ENCODE measurements at regions not wholly inside any gene's neighbourhood (a gene's known extent, or its start where the extent isn't known, plus 50 kb on each side); places are given as distances from the start of the nearest gene placed in this dataset.

DNA sequence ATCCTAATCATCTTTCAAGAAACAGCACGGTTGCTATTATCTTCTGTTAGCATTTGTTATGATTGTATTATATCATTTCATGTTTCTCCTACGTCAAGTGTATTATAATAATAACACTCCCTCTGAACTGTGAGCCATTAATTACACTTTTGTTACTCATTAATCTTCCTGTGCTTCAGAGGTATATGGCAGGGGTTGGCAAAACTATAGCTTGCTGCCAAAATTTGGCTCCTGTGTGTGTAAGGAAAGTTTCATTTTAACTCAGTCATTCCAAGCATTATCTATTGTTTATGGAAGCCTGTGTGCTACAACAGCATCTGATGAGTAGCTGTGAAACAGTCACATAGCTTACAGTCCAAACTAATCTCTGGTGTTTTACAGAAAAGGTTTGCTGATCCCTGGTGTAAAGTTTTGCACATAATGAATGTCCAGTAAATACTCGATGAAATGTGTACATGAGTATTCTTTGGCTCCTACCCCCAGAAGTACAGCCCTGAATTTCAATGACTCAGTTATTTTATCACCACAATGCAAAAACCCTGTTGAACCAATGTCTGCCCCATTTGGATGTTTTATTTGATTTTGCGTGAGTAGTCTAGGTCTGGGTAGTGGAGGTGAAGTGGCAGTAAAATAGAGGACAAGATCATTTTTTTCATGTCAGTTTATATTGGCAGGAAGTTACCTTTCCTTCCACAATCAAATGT lies 648.2 kb downstream of the MAT2B start:
- H3K9ac ChIP-seq (ENCODE audit: control insufficient read depth, insufficient read depth, low read length): no peak overlapping the region
- FAIRE-seq (no peak), DNase-seq (ENCODE audit: low read depth, low spot score) (no peak), ATAC-seq (no peak)
- WGBS (ENCODE audit: insufficient coverage, insufficient replicate concordance, low lambda C conversion rate, missing lambda C conversion rate): 26% methylated on average over 4 of the region's 4 CpGs
- no peaks in the 10 kb centered on the region for H3K27me3 ChIP-seq (replicated peaks in 1 of 2; ENCODE audit: control insufficient read depth in 2 of 2, insufficient read depth in 2 of 2, low read length in 1 of 2)
- H3K9me3 ChIP-seq (replicated peaks; ENCODE audit: control insufficient read depth, insufficient read depth, low read length): no peaks in the 10 kb centered on the region
- ChIA-PET POLR2A (no interaction called here), RAD21 (ENCODE audit: unreplicated experiment) (interaction anchor here (0.8 to 1.5 kb wide), 2 partner anchors 36 to 350 kb away, joined by 3 read pairs; no protein-coding TSS in a partner anchor), CTCF (interaction anchor here (0.6 to 1.4 kb wide), 2 partner anchors 15 to 97 kb away, joined by 4 read pairs; no protein-coding TSS in a partner anchor), SMC1A (ENCODE audit: uncharacterized antibody, unreplicated experiment) (interaction anchor here (0.7 to 3.2 kb wide), 5 partner anchors 31 to 1791 kb away, joined by 3 to 8 read pairs (median 4); no protein-coding TSS in a partner anchor)
- intact Hi-C loops (cut with micrococcal nuclease; ENCODE audit: unreplicated experiment): no loop called here
- H3K36me3 ChIP-seq (ENCODE audit: control insufficient read depth in 2 of 2, insufficient read depth in 2 of 2, low read length in 1 of 2): no peaks in the 10 kb centered on the region
- no peak for TF ChIP-seq PAX8 (IDR thresholded peaks at IDR 0.05)
- TF ChIP-seq YY1 (IDR thresholded peaks at IDR 0.05; ENCODE audit: low read depth, low read length): no peak
- TF ChIP-seq FOXM1 (IDR thresholded peaks at IDR 0.05; ENCODE audit: low read depth, low read length): no peak
- TF ChIP-seq ZNF384 (IDR thresholded peaks at IDR 0.05; ENCODE audit: borderline replicate concordance, low read depth, low read length): no peak
- TF ChIP-seq CEBPB (IDR thresholded peaks at IDR 0.05; ENCODE audit: borderline replicate concordance in 1 of 2, low read depth in 2 of 2, low read length in 2 of 2): no peak
- TF ChIP-seq, protein P1, sequence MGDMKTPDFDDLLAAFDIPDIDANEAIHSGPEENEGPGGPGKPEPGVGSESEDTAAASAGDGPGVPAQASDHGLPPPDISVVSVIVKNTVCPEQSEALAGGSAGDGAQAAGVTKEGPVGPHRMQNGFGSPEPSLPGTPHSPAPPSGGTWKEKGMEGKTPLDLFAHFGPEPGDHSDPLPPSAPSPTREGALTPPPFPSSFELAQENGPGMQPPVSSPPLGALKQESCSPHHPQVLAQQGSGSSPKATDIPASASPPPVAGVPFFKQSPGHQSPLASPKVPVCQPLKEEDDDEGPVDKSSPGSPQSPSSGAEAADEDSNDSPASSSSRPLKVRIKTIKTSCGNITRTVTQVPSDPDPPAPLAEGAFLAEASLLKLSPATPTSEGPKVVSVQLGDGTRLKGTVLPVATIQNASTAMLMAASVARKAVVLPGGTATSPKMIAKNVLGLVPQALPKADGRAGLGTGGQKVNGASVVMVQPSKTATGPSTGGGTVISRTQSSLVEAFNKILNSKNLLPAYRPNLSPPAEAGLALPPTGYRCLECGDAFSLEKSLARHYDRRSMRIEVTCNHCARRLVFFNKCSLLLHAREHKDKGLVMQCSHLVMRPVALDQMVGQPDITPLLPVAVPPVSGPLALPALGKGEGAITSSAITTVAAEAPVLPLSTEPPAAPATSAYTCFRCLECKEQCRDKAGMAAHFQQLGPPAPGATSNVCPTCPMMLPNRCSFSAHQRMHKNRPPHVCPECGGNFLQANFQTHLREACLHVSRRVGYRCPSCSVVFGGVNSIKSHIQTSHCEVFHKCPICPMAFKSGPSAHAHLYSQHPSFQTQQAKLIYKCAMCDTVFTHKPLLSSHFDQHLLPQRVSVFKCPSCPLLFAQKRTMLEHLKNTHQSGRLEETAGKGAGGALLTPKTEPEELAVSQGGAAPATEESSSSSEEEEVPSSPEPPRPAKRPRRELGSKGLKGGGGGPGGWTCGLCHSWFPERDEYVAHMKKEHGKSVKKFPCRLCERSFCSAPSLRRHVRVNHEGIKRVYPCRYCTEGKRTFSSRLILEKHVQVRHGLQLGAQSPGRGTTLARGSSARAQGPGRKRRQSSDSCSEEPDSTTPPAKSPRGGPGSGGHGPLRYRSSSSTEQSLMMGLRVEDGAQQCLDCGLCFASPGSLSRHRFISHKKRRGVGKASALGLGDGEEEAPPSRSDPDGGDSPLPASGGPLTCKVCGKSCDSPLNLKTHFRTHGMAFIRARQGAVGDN (IDR thresholded peaks at IDR 0.05): no peak
- TF ChIP-seq USF2 (IDR thresholded peaks at IDR 0.05; ENCODE audit: borderline replicate concordance, low read depth, low read length): no peak
- TF ChIP-seq MXI1 (IDR thresholded peaks at IDR 0.05; ENCODE audit: low read depth, low read length): no peak
- no peak for TF ChIP-seq RAD21 (IDR thresholded peaks at IDR 0.05; ENCODE audit: insufficient read depth, low read depth, low read length)
- no peak for TF ChIP-seq CHD4 (IDR thresholded peaks at IDR 0.05)
- no peak for TF ChIP-seq EGR1 (IDR thresholded peaks at IDR 0.05; ENCODE audit: borderline replicate concordance in 1 of 2, low read depth in 2 of 2, low read length in 2 of 2)
- no peak for TF ChIP-seq MYB (IDR thresholded peaks at IDR 0.05; ENCODE audit: borderline replicate concordance, low read depth, low read length)
- no peak for TF ChIP-seq STAT1 (conservative IDR thresholded peaks at IDR 0.05)
- H3K4me1 ChIP-seq (ENCODE audit: control insufficient read depth, insufficient read depth, low read length): no peaks in the 10 kb centered on the region
- H3K4me3 ChIP-seq: no peak overlapping the region
- H3K27ac ChIP-seq (ENCODE audit: control insufficient read depth, insufficient read depth): no peak overlapping the region
- no peaks in the 10 kb centered on the region for H3K79me2 ChIP-seq (ENCODE audit: control insufficient read depth, insufficient read depth, low read length)
- no peak overlapping the region for H2AFZ ChIP-seq (ENCODE audit: control insufficient read depth, low read depth, low read length)
- in situ Hi-C loops (cut with MboI): no loop called here
- no TSS peak for BruUV-seq (replicated peaks)
- H3K4me2 ChIP-seq (ENCODE audit: control insufficient read depth, insufficient read depth): no peak overlapping the region
- no peaks in the 10 kb centered on the region for H4K20me1 ChIP-seq (ENCODE audit: control insufficient read depth, insufficient read depth)

All from GM12878 (cell line).